Activated B cell treated with CpG ODN at 0.5 μM for 24 hours (primary cell): ENCODE measurements at regions not wholly inside any gene's neighbourhood (a gene's known extent, or its start where the extent isn't known, plus 50 kb on each side); places are given as distances from the start of the nearest gene placed in this dataset.

Source experiments
- ATAC-seq: fragments of 200-7000 bp; cut with Tn5 transposase; one replicate; pipeline ENCODE4 v1.10.0; 2021; ENCODE audit warnings: low read depth, mild to moderate bottlenecking, moderate library complexity
- CTCF ChIA-PET: fragments of 350-600 bp; sonication (Branson Sonifier 250); formaldehyde crosslinking; loops from one replicate; lab custom pipeline; 2021; ENCODE audit warnings: antibody characterized with exemption; lab: Charles Lee
- POLR2A ChIA-PET: fragments of 350-600 bp; sonication (Branson Sonifier 250); formaldehyde crosslinking; loops from one replicate; lab custom pipeline; 2021; ENCODE audit warnings: antibody characterized with exemption; lab: Charles Lee
- DNase-seq: peaks from one replicate; pipeline ENCODE4 v3.0.0; 2022
- H3K27ac Mint-ChIP-seq: one replicate; pipeline ENCODE4 v1.8.0; 2020; ENCODE audit warnings: mixed read lengths
- H3K27me3 Mint-ChIP-seq: one replicate; pipeline ENCODE4 v1.8.0; 2021; ENCODE audit warnings: mixed read lengths
- H3K36me3 Mint-ChIP-seq: one replicate; pipeline ENCODE4 v1.8.0; 2021; ENCODE audit warnings: low read depth, mixed read lengths
- H3K4me1 Mint-ChIP-seq: one replicate; pipeline ENCODE4 v1.8.0; 2021; ENCODE audit warnings: mixed read lengths
- H3K4me3 Mint-ChIP-seq: one replicate; pipeline ENCODE4 v1.8.0; 2020; ENCODE audit warnings: mild to moderate bottlenecking, mixed read lengths
- H3K9me3 Mint-ChIP-seq: one replicate; pipeline ENCODE4 v1.8.0; 2020; ENCODE audit warnings: mixed read lengths
- CTCF ChIP-seq: fragments of 200-600 bp; IDR thresholded peaks from one replicate; pipeline ENCODE4 v1.8.0; 2022; ENCODE audit warnings: antibody characterized with exemption, mild to moderate bottlenecking
- intact Hi-C: fragments of 100-400 bp; cut with micrococcal nuclease; formaldehyde crosslinking; loops from one replicate; pipeline ENCODE4 v1.15.1; 2024

GRCh38 chr5:174575043-174575442 is 149.3 kb upstream of the MSX2 start:
- no peak for ATAC-seq
- TF ChIP-seq CTCF = no peak
- Mint-ChIP-seq H3K27ac (no peak overlapping the region), H3K27me3 (peaks cover 3% of the 10 kb centered on the region), H3K4me3 (no peak overlapping the region), H3K4me1 (no peaks in the 10 kb centered on the region), H3K9me3 (no peaks in the 10 kb centered on the region), H3K36me3 (no peaks in the 10 kb centered on the region)
- no peak for DNase-seq
- POLR2A ChIA-PET = no interaction called here
- CTCF ChIA-PET = no interaction called here
- intact Hi-C loops = no loop called here

- no peaks in the 10 kb centered on the region for H3K36me3 Mint-ChIP-seq
- no peak for ATAC-seq
- H3K27ac Mint-ChIP-seq = no peak overlapping the region
- H3K4me3 Mint-ChIP-seq = no peak overlapping the region
- intact Hi-C loops = no loop called here
- TF ChIP-seq CTCF = no peak
- ChIA-PET CTCF (no interaction called here), POLR2A (no interaction called here)
- H3K9me3 Mint-ChIP-seq = no peaks in the 10 kb centered on the region
- no peaks in the 10 kb centered on the region for H3K4me1 Mint-ChIP-seq
- no peak for DNase-seq
- peaks cover 3% of the 10 kb centered on the region for H3K27me3 Mint-ChIP-seq
Measured at GRCh38 chr5:174576042-174576441, 148.3 kb upstream of the MSX2 start.

- Mint-ChIP-seq H3K9me3 (peaks cover 11% of the 10 kb centered on the region), H3K27me3 (no peaks in the 10 kb centered on the region), H3K27ac (no peak overlapping the region), H3K36me3 (no peaks in the 10 kb centered on the region), H3K4me1 (no peaks in the 10 kb centered on the region), H3K4me3 (no peak overlapping the region)
- TF ChIP-seq CTCF = no peak
- DNase-seq = no peak
- POLR2A ChIA-PET = no interaction called here
- CTCF ChIA-PET = no interaction called here
- no peak for ATAC-seq
- intact Hi-C loops = no loop called here
Measured at GRCh38 chr5:174581479-174581878, 142.9 kb upstream of the MSX2 start.

- no peak for TF ChIP-seq CTCF
- Mint-ChIP-seq H3K27ac (no peak overlapping the region), H3K9me3 (peaks cover 12% of the 10 kb centered on the region), H3K4me3 (no peak overlapping the region), H3K27me3 (no peaks in the 10 kb centered on the region), H3K4me1 (no peaks in the 10 kb centered on the region), H3K36me3 (no peaks in the 10 kb centered on the region)
- ChIA-PET POLR2A (no interaction called here), CTCF (no interaction called here)
- ATAC-seq (no peak), DNase-seq (no peak)
- intact Hi-C loops = no loop called here
Measured at GRCh38 chr5:174581894-174582293, 142.5 kb upstream of the MSX2 start.

GRCh38 chr5:174583071-174583470 is 141.3 kb upstream of the MSX2 start:
- POLR2A ChIA-PET = no interaction called here
- CTCF ChIA-PET = no interaction called here
- intact Hi-C loops = no loop called here
- ATAC-seq (no peak), DNase-seq (no peak)
- no peak for TF ChIP-seq CTCF
- H3K4me1 Mint-ChIP-seq = no peaks in the 10 kb centered on the region
- peaks cover 12% of the 10 kb centered on the region for H3K9me3 Mint-ChIP-seq
- no peaks in the 10 kb centered on the region for H3K36me3 Mint-ChIP-seq
- no peaks in the 10 kb centered on the region for H3K27me3 Mint-ChIP-seq
- H3K4me3 Mint-ChIP-seq = no peak overlapping the region
- no peak overlapping the region for H3K27ac Mint-ChIP-seq
